Endothelial cell of umbilical vein (primary cell): ENCODE measurements at regions not wholly inside any gene's neighbourhood (a gene's known extent, or its start where the extent isn't known, plus 50 kb on each side); places are given as distances from the start of the nearest gene placed in this dataset.

Experiments used
- CTCF ChIP-seq, 2 donors: IDR thresholded peaks; 1 replicate in 1 of 2; 2 replicates in 1 of 2; pipeline ENCODE4 v1.5.1; 2011; ENCODE audit warnings: low read length in 2 of 2, mild to moderate bottlenecking in 2 of 2, moderate library complexity in 2 of 2, control low read depth in 1 of 2, inconsistent platforms in 1 of 2, low read depth in 1 of 2; ENCODE audit not compliant: insufficient read depth in 1 of 2; ENCODE audit errors: extremely low read depth in 1 of 2
- EZH2 ChIP-seq: IDR thresholded peaks from 2 replicates; pipeline ENCODE4 v1.6.1; 2012; ENCODE audit warnings: borderline replicate concordance, low read depth, mild to moderate bottlenecking, moderate library complexity, low read length, inconsistent platforms; ENCODE audit not compliant: severe bottlenecking
- MAX ChIP-seq: IDR thresholded peaks from 2 replicates; pipeline ENCODE4 v1.6.1; 2011; ENCODE audit not compliant: insufficient read depth, insufficient read length
- POLR2A ChIP-seq: IDR thresholded peaks from 2 replicates; pipeline ENCODE4 v1.6.1; 2012; ENCODE audit warnings: low read depth, mild to moderate bottlenecking, control low read depth, low read length

DNA sequence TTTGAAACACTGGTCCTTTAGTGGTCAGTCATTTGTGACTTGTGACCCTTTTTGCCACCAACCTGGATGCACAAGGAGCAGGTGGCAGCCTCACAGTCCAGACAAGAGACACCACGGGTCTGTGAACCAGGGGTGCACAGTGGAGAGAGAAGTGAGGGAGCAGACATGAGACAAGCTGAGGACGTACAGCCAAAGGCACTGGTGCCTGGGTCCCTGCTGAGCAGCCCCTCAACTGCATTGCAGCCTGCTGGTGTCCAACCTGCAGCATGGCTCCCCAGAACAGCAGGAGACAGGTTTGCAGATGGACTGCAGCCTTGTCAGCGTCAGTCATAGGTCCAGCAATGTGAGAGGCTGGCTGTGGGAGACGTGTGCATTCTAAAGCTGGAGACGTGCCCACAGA lies 124.2 kb upstream of the FSTL4 start:
- TF ChIP-seq MAX = no peak
- TF ChIP-seq CTCF (IDR thresholded peaks at IDR 0.05; ENCODE audit: extremely low read depth in 1 of 2, insufficient read depth in 1 of 2, low read depth in 1 of 2, low read length in 2 of 2) = no peak
- no peak for TF ChIP-seq EZH2
- TF ChIP-seq POLR2A = no peak
